CD14-positive monocyte (primary cell): ENCODE measurements at regions not wholly inside any gene's neighbourhood (a gene's known extent, or its start where the extent isn't known, plus 50 kb on each side); places are given as distances from the start of the nearest gene placed in this dataset.

Source experiments
- DNase-seq, 3 donors: peaks; one replicate each; pipeline ENCODE4 v3.0.0-alpha.2; 2011 to 2022
- H2AFZ ChIP-seq: 2 replicates; pipeline ENCODE4 v1.6.0; 2012; ENCODE audit warnings: mild to moderate bottlenecking, low read depth, low read length, inconsistent platforms; ENCODE audit not compliant: insufficient read depth, poor library complexity, severe bottlenecking
- H3K27ac ChIP-seq, 2 donors: 1 replicate in 1 of 2; 2 replicates in 1 of 2; pipeline ENCODE4 v1.5.1; 2012 to 2013; ENCODE audit warnings: low read length in 2 of 2, control low read depth in 1 of 2, inconsistent platforms in 1 of 2, low read depth in 1 of 2, mild to moderate bottlenecking in 1 of 2
- H3K27me3 ChIP-seq, 2 donors: one replicate each; pipeline versions ENCODE4 v1.6.0 to v1.6.1; 2011 to 2013; ENCODE audit warnings: low read length in 2 of 2; ENCODE audit not compliant: control insufficient read depth in 2 of 2, insufficient read depth in 2 of 2
- H3K36me3 ChIP-seq, 2 donors: replicated peaks in 1 of 2; 1 replicate in 1 of 2; 2 replicates in 1 of 2; pipeline versions ENCODE4 v1.5.1 to v1.6.1; 2012 to 2013; ENCODE audit warnings: low read length in 2 of 2, control low read depth in 1 of 2, inconsistent platforms in 1 of 2, mild to moderate bottlenecking in 1 of 2; ENCODE audit not compliant: insufficient read depth in 2 of 2, control insufficient read depth in 1 of 2
- H3K4me1 ChIP-seq, 2 donors: 1 replicate in 1 of 2; 2 replicates in 1 of 2; pipeline versions ENCODE4 v1.5.1 to v1.6.1; 2012 to 2013; ENCODE audit warnings: low read length in 2 of 2, control low read depth in 1 of 2, inconsistent platforms in 1 of 2, mild to moderate bottlenecking in 1 of 2, moderate library complexity in 1 of 2; ENCODE audit not compliant: insufficient read depth in 2 of 2, control insufficient read depth in 1 of 2
- H3K4me2 ChIP-seq: replicated peaks from 2 replicates; pipeline ENCODE3; 2012; ENCODE audit warnings: low read length, moderate library complexity, mild to moderate bottlenecking; ENCODE audit not compliant: poor library complexity, severe bottlenecking; ENCODE audit errors: extremely low read depth
- H3K4me3 ChIP-seq, 3 experiments: fragments of 200-600 bp in 1 of 3; sonication (generic) in 1 of 3; replicated peaks in 1 of 3; 1 replicate in 2 of 3; 2 replicates in 1 of 3; pipeline ENCODE4 v1.5.1; 2011 to 2013; ENCODE audit warnings: low read length in 3 of 3, mild to moderate bottlenecking in 3 of 3, control low read depth in 2 of 3, low read depth in 2 of 3, inconsistent platforms in 1 of 3, moderate library complexity in 1 of 3
- H3K79me2 ChIP-seq: 2 replicates; pipeline ENCODE4 v1.6.0; 2012; ENCODE audit warnings: mild to moderate bottlenecking, control low read depth, inconsistent platforms, low read length, moderate library complexity; ENCODE audit not compliant: insufficient read depth
- H3K9ac ChIP-seq: 2 replicates; pipeline ENCODE4 v1.6.0; 2017; ENCODE audit warnings: low read length, mild to moderate bottlenecking; ENCODE audit not compliant: insufficient read depth, poor library complexity, severe bottlenecking
- H3K9me3 ChIP-seq, 2 donors: replicated peaks in 1 of 2; 1 replicate in 1 of 2; 2 replicates in 1 of 2; pipeline versions ENCODE4 v1.5.1 to v1.6.1; 2012 to 2013; ENCODE audit warnings: low read length in 2 of 2, control low read depth in 1 of 2; ENCODE audit not compliant: control insufficient read depth in 1 of 2, insufficient read depth in 1 of 2
- H4K20me1 ChIP-seq: 2 replicates; pipeline ENCODE4 v1.6.0; 2012; ENCODE audit warnings: mild to moderate bottlenecking, low read length, control low read depth, moderate library complexity; ENCODE audit not compliant: insufficient read depth
- H3K27ac Mint-ChIP-seq, 7 donors: one replicate each; pipeline ENCODE4 v1.8.0; 2020; ENCODE audit warnings: mild to moderate bottlenecking in 7 of 7, mixed read lengths in 7 of 7, moderate library complexity in 6 of 7, inconsistent platforms in 2 of 7
- H3K27me3 Mint-ChIP-seq, 3 donors: one replicate each; pipeline ENCODE4 v1.8.0; 2021 to 2022; ENCODE audit warnings: low read depth in 3 of 3, mild to moderate bottlenecking in 3 of 3, mixed read lengths in 3 of 3, moderate library complexity in 3 of 3, inconsistent platforms in 1 of 3
- H3K36me3 Mint-ChIP-seq, 2 donors: one replicate each; pipeline ENCODE4 v1.8.0; 2020; ENCODE audit warnings: mixed read lengths in 2 of 2, inconsistent platforms in 1 of 2, mild to moderate bottlenecking in 1 of 2
- H3K4me1 Mint-ChIP-seq: one replicate; pipeline ENCODE4 v1.8.0; 2020; ENCODE audit warnings: mild to moderate bottlenecking, mixed read lengths
- H3K4me3 Mint-ChIP-seq, 2 donors: one replicate each; pipeline ENCODE4 v1.8.0; 2020; ENCODE audit warnings: mild to moderate bottlenecking in 2 of 2, mixed read lengths in 2 of 2, moderate library complexity in 1 of 2
- H3K9me3 Mint-ChIP-seq, 7 donors: one replicate each; pipeline ENCODE4 v1.8.0; 2020 to 2022; ENCODE audit warnings: mixed read lengths in 7 of 7, mild to moderate bottlenecking in 6 of 7, moderate library complexity in 6 of 7, inconsistent platforms in 2 of 7
- CTCF ChIP-seq: fragments of 200-600 bp; IDR thresholded peaks from one replicate; pipeline ENCODE4 v1.8.0; 2022; ENCODE audit warnings: antibody characterized with exemption, mild to moderate bottlenecking
- WGBS: methylation state at CpG from one replicate; pipeline ENCODE4 v1.1.5; 2013; ENCODE audit warnings: missing lambda C conversion rate; ENCODE audit not compliant: insufficient coverage; 5-methylcytosine and 5-hydroxymethylcytosine counted together
- intact Hi-C, 2 donors: fragments of 100-400 bp; cut with micrococcal nuclease; formaldehyde crosslinking; loops; one replicate each; pipeline versions ENCODE4 v1.15.0 to v1.15.1; 2023

GRCh38 chr2:134148172-134148571 is 105.7 kb upstream of the MGAT5 start:
- H3K4me1 Mint-ChIP-seq: peaks cover 32% of the 10 kb centered on the region
- 94% methylated on average over 2 of the region's 2 CpGs for WGBS
- H3K27ac Mint-ChIP-seq: no peak overlapping the region
- H3K4me3 Mint-ChIP-seq: no peak overlapping the region
- Histone ChIP-seq H2AFZ (no peak overlapping the region), H3K4me1 (peaks cover 14 to 17% of the 10 kb centered on the region in 2 donors), H3K36me3 (peaks cover 0 to 6% of the 10 kb centered on the region in 2 donors), H3K27ac (no peak overlapping the region), H3K9me3 (no peaks in the 10 kb centered on the region), H3K4me2 (no peak overlapping the region), H3K9ac (no peak overlapping the region), H3K79me2 (peaks cover 59% of the 10 kb centered on the region), H3K4me3 (no peak overlapping the region), H4K20me1 (peaks cover 38% of the 10 kb centered on the region), H3K27me3 (no peaks in the 10 kb centered on the region)
- no peak for TF ChIP-seq CTCF
- intact Hi-C loops: no loop called here
- H3K27me3 Mint-ChIP-seq: no peaks in the 10 kb centered on the region
- peaks cover 16 to 21% of the 10 kb centered on the region in 2 donors for H3K36me3 Mint-ChIP-seq
- no peak for DNase-seq
- H3K9me3 Mint-ChIP-seq: peaks cover 0 to 9% (median 3%) of the 10 kb centered on the region in 7 donors

GRCh38 chr2:134148843-134149472 is 104.9 kb upstream of the MGAT5 start:
- no peak for DNase-seq
- Histone ChIP-seq H2AFZ (no peak overlapping the region), H3K9ac (no peak overlapping the region), H3K4me2 (no peak overlapping the region), H3K27me3 (no peaks in the 10 kb centered on the region), H3K4me3 (no peak overlapping the region), H3K9me3 (no peaks in the 10 kb centered on the region), H3K4me1 (peaks cover 21 to 25% of the 10 kb centered on the region in 2 donors), H4K20me1 (peaks cover 44% of the 10 kb centered on the region), H3K36me3 (no peaks in the 10 kb centered on the region), H3K79me2 (peaks cover 56% of the 10 kb centered on the region), H3K27ac (no peak overlapping the region)
- peaks cover 40% of the 10 kb centered on the region for H3K4me1 Mint-ChIP-seq
- H3K4me3 Mint-ChIP-seq: no peak overlapping the region
- no peaks in the 10 kb centered on the region for H3K27me3 Mint-ChIP-seq
- H3K9me3 Mint-ChIP-seq: peaks cover 0 to 9% (median 3%) of the 10 kb centered on the region in 7 donors
- 93% methylated on average over 4 of the region's 6 CpGs for WGBS
- TF ChIP-seq CTCF: no peak
- no peak overlapping the region for H3K27ac Mint-ChIP-seq
- H3K36me3 Mint-ChIP-seq: peaks cover 13 to 21% of the 10 kb centered on the region in 2 donors
- intact Hi-C loops: no loop called here
